ENCODE measurements at regions not wholly inside any gene's neighbourhood (a gene's known extent, or its start where the extent isn't known, plus 50 kb on each side); places are given as distances from the start of the nearest gene placed in this dataset.
A peak's percentile ranks its signal among the peaks of the same experiment; 100 is the strongest.

DNA sequence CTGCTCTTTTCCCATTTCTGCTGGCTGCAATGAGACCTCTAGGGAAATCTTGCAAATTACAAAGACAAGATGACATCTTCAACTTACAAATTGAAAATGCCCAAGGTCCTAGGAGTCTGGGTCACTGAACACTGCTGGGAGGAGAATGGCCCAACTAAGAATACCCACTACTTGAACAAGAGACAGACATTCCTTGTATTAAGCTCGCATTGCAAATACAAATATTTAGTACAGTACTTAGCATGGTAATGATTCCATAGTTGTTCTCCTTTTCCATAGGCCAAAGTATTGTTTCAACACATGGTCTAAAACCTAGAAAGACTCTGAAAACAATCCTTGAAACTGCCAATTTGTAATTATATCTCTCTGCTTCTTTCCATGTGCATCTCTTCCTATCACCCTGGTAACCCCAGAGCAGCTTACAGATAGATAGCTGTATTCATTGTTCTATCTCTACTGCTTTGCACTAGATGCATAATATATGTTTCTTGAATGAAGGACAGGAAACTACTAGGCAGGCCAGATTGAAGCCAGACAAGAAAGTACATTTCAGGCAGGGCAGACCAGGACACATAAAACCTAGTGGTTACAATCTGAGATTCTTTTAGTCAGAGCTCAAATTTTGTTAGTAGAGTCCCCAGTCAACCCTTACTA lies 1545.7 kb upstream of the TENM4 start:
- Mint-ChIP-seq H3K4me1 (peaks cover 40 to 41% of the 10 kb centered on the region in 2 experiments), H3K27me3 (ENCODE audit: low read depth) (no peaks in the 10 kb centered on the region), H3K4me3 (no peak overlapping the region), H3K36me3 (ENCODE audit: insufficient read depth in 1 of 3, low read depth in 3 of 3) (peaks cover 2 to 8% (median 2%) of the 10 kb centered on the region in 3 experiments; a peak in 4 of 7 replicates), H3K9me3 (peaks cover 0 to 7% of the 10 kb centered on the region in 2 experiments; a peak in 3 of 5 replicates), H3K27ac (peak overlapping the region in 1 of 3 experiments; percentile 49; a peak in 1 of 7 replicates)
- Histone ChIP-seq H2BK5ac (ENCODE audit: insufficient read length, low read length) (no peak overlapping the region), H4K8ac (replicated peaks; ENCODE audit: insufficient read length, low read depth, low read length) (no peak overlapping the region), H3K4ac (ENCODE audit: low read depth, low read length) (no peak overlapping the region), H2BK15ac (ENCODE audit: low read depth, low read length) (no peak overlapping the region), H4K5ac (ENCODE audit: insufficient read length, low read depth, low read length) (no peak overlapping the region), H3K27me3 (ENCODE audit: insufficient read depth, low read length) (no peaks in the 10 kb centered on the region; the same call in 1 of the 2 replicates), H4K20me1 (ENCODE audit: control insufficient read depth, insufficient read depth, insufficient read length) (no peaks in the 10 kb centered on the region), H3T11ph (ENCODE audit: low read length) (no peak overlapping the region), H3K79me1 (ENCODE audit: insufficient read depth, low read depth, low read length, poor library complexity, severe bottlenecking) (no peaks in the 10 kb centered on the region), H2BK120ac (ENCODE audit: low read depth, low read length, poor library complexity, severe bottlenecking) (no peak overlapping the region), H3K18ac (ENCODE audit: insufficient read length, low read depth, low read length) (no peak overlapping the region), H3K9ac (ENCODE audit: extremely low read depth, insufficient read length, low read length) (no peak overlapping the region), H3K9me3 (ENCODE audit: control insufficient read depth, low read depth, low read length) (no peaks in the 10 kb centered on the region), H3K4me2 (ENCODE audit: insufficient read depth, insufficient read length, low read length) (no peak overlapping the region), H3K4me1 (ENCODE audit: insufficient read depth, low read length) (no peaks in the 10 kb centered on the region; the same call in 1 of the 2 replicates), H3K56ac (ENCODE audit: insufficient read length, low read depth, low read length) (no peak overlapping the region), H3K14ac (ENCODE audit: insufficient read depth, low read length) (no peak overlapping the region), H2BK12ac (ENCODE audit: insufficient read length, low read depth, low read length) (no peak overlapping the region), H3K23ac (ENCODE audit: insufficient read length, low read depth, low read length) (no peak overlapping the region), H3K27ac (ENCODE audit: insufficient read length, low read depth, low read length) (no peak overlapping the region), H4K91ac (ENCODE audit: insufficient read length, low read depth, low read length) (no peak overlapping the region), H2AK5ac (ENCODE audit: insufficient read length, low read length) (no peak overlapping the region), H2BK20ac (ENCODE audit: low read depth, low read length, poor library complexity, severe bottlenecking) (no peak overlapping the region), H2AFZ (ENCODE audit: low read length) (no peak overlapping the region), H3K23me2 (ENCODE audit: insufficient read length, low read depth, low read length, poor library complexity, severe bottlenecking) (no peaks in the 10 kb centered on the region), H3K79me2 (ENCODE audit: insufficient read depth, low read length) (no peaks in the 10 kb centered on the region)
- no CpG with 5 or more reads among the region's 1 CpG for WGBS (ENCODE audit: extremely low coverage, insufficient read length, low lambda C conversion rate)
- DNase-seq, result no peak
- no peak for TF ChIP-seq CTCF (conservative IDR thresholded peaks at IDR 0.05)

Measured in H9 (cell line).